HEK293 (cell line): ENCODE measurements at regions not wholly inside any gene's neighbourhood (a gene's known extent, or its start where the extent isn't known, plus 50 kb on each side); places are given as distances from the start of the nearest gene placed in this dataset.

Experiments used
- CTCF ChIA-PET: fragments of 350-600 bp; formaldehyde crosslinking; extraction: SDS; loops from one replicate; lab custom pipeline; 2021; ENCODE audit warnings: antibody characterized with exemption; lab: Yijun Ruan, JAX
- POLR2A ChIA-PET: fragments of 300-600 bp; formaldehyde crosslinking; extraction: SDS; loops from one replicate; lab custom pipeline; 2020; ENCODE audit warnings: antibody characterized with exemption, inconsistent platforms; lab: Yijun Ruan, JAX
- H3K27ac ChIP-seq: fragments of 200-500 bp; sonication (Bioruptor generic); 2 replicates; pipeline ENCODE4 v1.5.1; 2014; ENCODE audit warnings: low read depth, low read length, control low read depth, inconsistent platforms; ENCODE audit errors: extremely low read depth
- H3K36me3 ChIP-seq, 2 experiments: fragments of 200-500 bp in 1 of 2; sonication (Bioruptor generic) in 1 of 2; 1 replicate in 1 of 2; 2 replicates in 1 of 2; pipeline ENCODE4 v1.5.1; 2014 to 2017; ENCODE audit warnings: inconsistent platforms in 2 of 2, low read length in 2 of 2; ENCODE audit not compliant: control insufficient read depth in 2 of 2, insufficient read depth in 1 of 2
- H3K4me1 ChIP-seq: fragments of 200-500 bp; sonication (Bioruptor generic); 2 replicates; pipeline ENCODE4 v1.5.1; 2014; ENCODE audit warnings: mild to moderate bottlenecking, low read length, inconsistent platforms; ENCODE audit not compliant: control insufficient read depth, insufficient read depth
- H3K4me3 ChIP-seq: 2 replicates; pipeline ENCODE4 v1.5.1; 2011; ENCODE audit warnings: low read depth, mild to moderate bottlenecking, control low read depth, low read length, moderate library complexity
- H3K9me3 ChIP-seq: fragments of 200-500 bp; sonication (Bioruptor generic); 2 replicates; pipeline ENCODE4 v1.5.1; 2014; ENCODE audit warnings: low read depth, low read length, inconsistent platforms; ENCODE audit not compliant: control insufficient read depth, insufficient read depth
- FEZF1 ChIP-seq: fragments of 450-650 bp; formaldehyde crosslinking; IDR thresholded peaks from 2 replicates; pipeline ENCODE4 v1.5.1; 2016; ENCODE audit warnings: missing biosample characterization, missing genetic modification characterization
- GLIS1 ChIP-seq: fragments of 450-650 bp; formaldehyde crosslinking; IDR thresholded peaks from 2 replicates; pipeline ENCODE4 v1.5.1; 2016; ENCODE audit warnings: missing biosample characterization, missing genetic modification characterization
- HOXC10 ChIP-seq: sonication (generic); formaldehyde crosslinking; IDR thresholded peaks from 2 replicates; pipeline ENCODE4 v1.8.1; 2023; ENCODE audit warnings: mild to moderate bottlenecking, missing genetic modification reagents
- KLF10 ChIP-seq: fragments of 450-650 bp; IDR thresholded peaks from 2 replicates; pipeline ENCODE4 v1.5.1; 2018; ENCODE audit warnings: missing biosample characterization, mild to moderate bottlenecking, missing genetic modification characterization
- WT1 ChIP-seq: fragments of 450-650 bp; formaldehyde crosslinking; IDR thresholded peaks from 2 replicates; pipeline ENCODE4 v1.5.1; 2016; ENCODE audit warnings: missing biosample characterization, missing genetic modification characterization
- ZNF202 ChIP-seq: fragments of 450-650 bp; formaldehyde crosslinking; IDR thresholded peaks from 2 replicates; pipeline ENCODE4 v1.5.1; 2016; ENCODE audit warnings: missing biosample characterization, missing genetic modification characterization, borderline replicate concordance
- ZNF292 ChIP-seq: fragments of 450-650 bp; formaldehyde crosslinking; IDR thresholded peaks from 2 replicates; pipeline ENCODE4 v1.5.1; 2016; ENCODE audit warnings: low read depth, missing biosample characterization, missing genetic modification characterization, borderline replicate concordance
- ZNF354C ChIP-seq: fragments of 450-650 bp; formaldehyde crosslinking; IDR thresholded peaks from 2 replicates; pipeline ENCODE4 v1.5.1; 2016; ENCODE audit warnings: missing biosample characterization, missing genetic modification characterization, low read depth, borderline replicate concordance
- ZNF530 ChIP-seq: fragments of 450-650 bp; formaldehyde crosslinking; IDR thresholded peaks from 2 replicates; pipeline ENCODE4 v1.5.1; 2016; ENCODE audit warnings: low read depth, missing biosample characterization, missing genetic modification characterization
- ZNF670 ChIP-seq: fragments of 450-650 bp; formaldehyde crosslinking; IDR thresholded peaks from 2 replicates; pipeline ENCODE4 v1.5.1; 2016; ENCODE audit warnings: missing biosample characterization, missing genetic modification characterization, low read depth
- ZNF768 ChIP-seq: fragments of 450-650 bp; formaldehyde crosslinking; IDR thresholded peaks from 2 replicates; pipeline ENCODE4 v1.5.1; 2018; ENCODE audit warnings: missing biosample characterization, mild to moderate bottlenecking, missing genetic modification characterization
- ZNF785 ChIP-seq: fragments of 450-650 bp; formaldehyde crosslinking; IDR thresholded peaks from 2 replicates; pipeline ENCODE4 v1.5.1; 2016; ENCODE audit warnings: missing biosample characterization, missing genetic modification characterization
- TF ChIP-seq, protein P1 (sequence below): fragments of 450-650 bp; formaldehyde crosslinking; optimal IDR thresholded peaks from 2 replicates; pipeline ENCODE3; 2016; ENCODE audit warnings: missing biosample characterization, mild to moderate bottlenecking, missing genetic modification characterization
- TF ChIP-seq, protein P2 (sequence below): fragments of 450-650 bp; formaldehyde crosslinking; IDR thresholded peaks from 2 replicates; pipeline ENCODE4 v1.5.1; 2016; ENCODE audit warnings: missing biosample characterization, missing genetic modification characterization
- TF ChIP-seq, protein P3 (sequence below): fragments of 450-650 bp; formaldehyde crosslinking; conservative IDR thresholded peaks from 2 replicates; pipeline ENCODE4 v1.5.1; 2016; ENCODE audit warnings: low read depth, missing biosample characterization, missing genetic modification characterization
- TF ChIP-seq, protein P4 (sequence below): fragments of 450-650 bp; formaldehyde crosslinking; IDR thresholded peaks from 2 replicates; pipeline ENCODE4 v1.5.1; 2016; ENCODE audit warnings: missing biosample characterization, missing genetic modification characterization
- TF ChIP-seq, protein P5 (sequence below): IDR thresholded peaks from 2 replicates; pipeline ENCODE4 v1.6.1; 2011; ENCODE audit warnings: mild to moderate bottlenecking, low read depth, low read length, borderline replicate concordance
- TF ChIP-seq, protein P6 (sequence below): fragments of 450-650 bp; formaldehyde crosslinking; IDR thresholded peaks from 2 replicates; pipeline ENCODE4 v1.5.1; 2017; ENCODE audit warnings: missing biosample characterization, missing genetic modification characterization

DNA sequence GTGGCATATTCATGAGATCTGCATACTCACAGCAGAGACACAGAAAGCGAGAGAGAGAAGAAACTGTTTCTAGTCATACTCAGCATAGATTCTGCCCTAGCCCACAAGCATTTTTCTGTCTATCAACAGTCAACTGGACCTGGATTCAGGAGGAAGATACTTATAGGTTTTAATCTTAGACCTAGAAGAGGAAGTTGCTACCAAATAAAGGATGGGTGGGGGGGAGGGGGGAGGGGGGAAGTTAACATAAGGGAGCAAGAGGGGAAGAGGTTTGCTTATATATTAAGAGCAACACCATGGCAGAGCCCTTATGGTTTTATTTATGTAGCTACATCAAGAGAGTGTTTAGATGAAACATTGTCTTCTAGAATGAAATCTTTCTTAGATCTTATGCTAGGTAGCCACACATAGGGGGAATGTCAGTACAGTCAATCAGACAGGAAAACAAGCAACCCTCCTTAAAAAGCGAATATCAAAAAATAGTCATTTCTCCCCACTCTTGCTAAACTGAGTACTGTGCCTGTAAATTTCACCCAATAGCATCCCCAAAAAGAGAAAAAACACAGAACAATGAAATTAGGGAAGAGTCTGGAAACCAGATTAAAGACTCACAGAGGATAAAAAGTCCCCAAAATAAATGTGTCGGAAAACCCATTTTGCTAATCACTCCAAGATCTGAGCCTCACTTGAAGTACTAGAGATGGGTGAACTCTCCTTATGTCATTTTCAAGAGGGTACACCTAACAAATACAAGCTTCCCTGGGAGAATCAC, 192.7 kb upstream of the NR4A3 start:
- ChIA-PET CTCF (interaction anchor here (0.6 kb wide), 1 partner anchor 65 kb away, joined by 4 read pairs; no protein-coding TSS in a partner anchor), POLR2A (no interaction called here)
- Histone ChIP-seq H3K27ac (no peak overlapping the region), H3K36me3 (no peaks in the 10 kb centered on the region), H3K9me3 (no peaks in the 10 kb centered on the region), H3K4me3 (no peak overlapping the region), H3K4me1 (no peaks in the 10 kb centered on the region)
- TF ChIP-seq ZNF768 (tag by site-specific recombination) (no peak), ZNF670 (tag by site-specific recombination) (no peak), ZNF202 (no peak), ZNF354C (tag by site-specific recombination) (no peak), ZNF530 (no peak), ZNF785 (tag by site-specific recombination) (no peak), KLF10 (tag by site-specific recombination) (no peak), FEZF1 (tag by site-specific recombination) (no peak)
- TF ChIP-seq, protein P1, sequence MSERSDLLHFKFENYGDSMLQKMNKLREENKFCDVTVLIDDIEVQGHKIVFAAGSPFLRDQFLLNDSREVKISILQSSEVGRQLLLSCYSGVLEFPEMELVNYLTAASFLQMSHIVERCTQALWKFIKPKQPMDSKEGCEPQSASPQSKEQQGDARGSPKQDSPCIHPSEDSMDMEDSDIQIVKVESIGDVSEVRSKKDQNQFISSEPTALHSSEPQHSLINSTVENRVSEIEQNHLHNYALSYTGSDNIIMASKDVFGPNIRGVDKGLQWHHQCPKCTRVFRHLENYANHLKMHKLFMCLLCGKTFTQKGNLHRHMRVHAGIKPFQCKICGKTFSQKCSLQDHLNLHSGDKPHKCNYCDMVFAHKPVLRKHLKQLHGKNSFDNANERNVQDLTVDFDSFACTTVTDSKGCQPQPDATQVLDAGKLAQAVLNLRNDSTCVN (tag by site-specific recombination): no peak

DNA sequence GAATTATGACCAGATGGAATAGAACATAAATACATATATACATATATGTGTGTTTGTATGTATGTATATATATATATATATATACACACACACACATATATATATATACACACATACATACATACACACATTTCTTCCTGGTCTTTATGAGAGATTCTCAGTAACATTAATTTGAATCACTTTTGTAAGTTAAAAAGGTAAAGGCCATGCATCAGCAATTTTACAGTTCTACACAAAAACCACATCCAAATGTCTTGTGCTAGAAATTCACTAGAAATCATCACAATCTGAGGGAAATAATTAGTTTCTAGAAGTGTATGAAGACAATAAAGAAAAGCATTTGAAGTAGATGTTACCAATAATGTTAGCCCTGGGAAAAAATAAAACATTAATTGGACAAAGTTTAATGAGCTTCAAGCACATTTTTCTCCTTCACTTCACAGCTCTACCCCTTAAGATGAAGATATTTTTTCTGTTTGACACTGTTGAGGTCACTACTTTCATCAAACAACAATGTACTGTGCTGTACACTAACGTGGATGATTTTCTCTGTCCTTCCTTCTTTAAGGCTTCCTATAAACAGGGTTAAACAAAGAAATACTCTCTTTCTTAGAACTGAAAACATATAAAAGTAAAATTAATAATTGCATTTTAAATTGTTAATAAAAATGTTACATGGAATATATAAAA, 189.2 kb upstream of the NR4A3 start:
- ChIA-PET POLR2A (no interaction called here), CTCF (interaction anchor here (0.6 kb wide), 1 partner anchor 290 kb away, joined by 3 read pairs; no protein-coding TSS in a partner anchor)
- Histone ChIP-seq H3K36me3 (no peaks in the 10 kb centered on the region), H3K9me3 (no peaks in the 10 kb centered on the region), H3K27ac (no peak overlapping the region), H3K4me1 (no peaks in the 10 kb centered on the region), H3K4me3 (no peak overlapping the region)
- TF ChIP-seq, protein P2, sequence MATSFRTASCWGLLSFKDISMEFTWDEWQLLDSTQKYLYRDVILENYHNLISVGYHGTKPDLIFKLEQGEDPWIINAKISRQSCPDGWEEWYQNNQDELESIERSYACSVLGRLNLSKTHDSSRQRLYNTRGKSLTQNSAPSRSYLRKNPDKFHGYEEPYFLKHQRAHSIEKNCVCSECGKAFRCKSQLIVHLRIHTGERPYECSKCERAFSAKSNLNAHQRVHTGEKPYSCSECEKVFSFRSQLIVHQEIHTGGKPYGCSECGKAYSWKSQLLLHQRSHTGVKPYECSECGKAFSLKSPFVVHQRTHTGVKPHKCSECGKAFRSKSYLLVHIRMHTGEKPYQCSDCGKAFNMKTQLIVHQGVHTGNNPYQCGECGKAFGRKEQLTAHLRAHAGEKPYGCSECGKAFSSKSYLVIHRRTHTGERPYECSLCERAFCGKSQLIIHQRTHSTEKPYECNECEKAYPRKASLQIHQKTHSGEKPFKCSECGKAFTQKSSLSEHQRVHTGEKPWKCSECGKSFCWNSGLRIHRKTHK (tag by site-specific recombination): no peak
- TF ChIP-seq, protein P3, sequence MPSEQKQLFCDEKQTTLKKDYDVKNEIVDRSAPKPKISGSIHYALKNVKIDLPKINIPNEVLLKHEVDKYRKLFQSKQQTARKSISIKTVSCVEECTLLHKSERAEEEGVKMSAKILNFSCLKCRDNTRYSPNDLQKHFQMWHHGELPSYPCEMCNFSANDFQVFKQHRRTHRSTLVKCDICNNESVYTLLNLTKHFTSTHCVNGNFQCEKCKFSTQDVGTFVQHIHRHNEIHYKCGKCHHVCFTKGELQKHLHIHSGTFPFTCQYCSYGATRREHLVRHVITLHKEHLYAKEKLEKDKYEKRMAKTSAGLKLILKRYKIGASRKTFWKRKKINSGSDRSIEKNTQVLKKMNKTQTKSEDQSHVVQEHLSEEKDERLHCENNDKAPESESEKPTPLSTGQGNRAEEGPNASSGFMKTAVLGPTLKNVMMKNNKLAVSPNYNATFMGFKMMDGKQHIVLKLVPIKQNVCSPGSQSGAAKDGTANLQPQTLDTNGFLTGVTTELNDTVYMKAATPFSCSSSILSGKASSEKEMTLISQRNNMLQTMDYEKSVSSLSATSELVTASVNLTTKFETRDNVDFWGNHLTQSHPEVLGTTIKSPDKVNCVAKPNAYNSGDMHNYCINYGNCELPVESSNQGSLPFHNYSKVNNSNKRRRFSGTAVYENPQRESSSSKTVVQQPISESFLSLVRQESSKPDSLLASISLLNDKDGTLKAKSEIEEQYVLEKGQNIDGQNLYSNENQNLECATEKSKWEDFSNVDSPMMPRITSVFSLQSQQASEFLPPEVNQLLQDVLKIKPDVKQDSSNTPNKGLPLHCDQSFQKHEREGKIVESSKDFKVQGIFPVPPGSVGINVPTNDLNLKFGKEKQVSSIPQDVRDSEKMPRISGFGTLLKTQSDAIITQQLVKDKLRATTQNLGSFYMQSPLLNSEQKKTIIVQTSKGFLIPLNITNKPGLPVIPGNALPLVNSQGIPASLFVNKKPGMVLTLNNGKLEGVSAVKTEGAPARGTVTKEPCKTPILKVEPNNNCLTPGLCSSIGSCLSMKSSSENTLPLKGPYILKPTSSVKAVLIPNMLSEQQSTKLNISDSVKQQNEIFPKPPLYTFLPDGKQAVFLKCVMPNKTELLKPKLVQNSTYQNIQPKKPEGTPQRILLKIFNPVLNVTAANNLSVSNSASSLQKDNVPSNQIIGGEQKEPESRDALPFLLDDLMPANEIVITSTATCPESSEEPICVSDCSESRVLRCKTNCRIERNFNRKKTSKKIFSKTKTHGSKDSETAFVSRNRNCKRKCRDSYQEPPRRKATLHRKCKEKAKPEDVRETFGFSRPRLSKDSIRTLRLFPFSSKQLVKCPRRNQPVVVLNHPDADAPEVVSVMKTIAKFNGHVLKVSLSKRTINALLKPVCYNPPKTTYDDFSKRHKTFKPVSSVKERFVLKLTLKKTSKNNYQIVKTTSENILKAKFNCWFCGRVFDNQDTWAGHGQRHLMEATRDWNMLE (tag by site-specific recombination): no peak
- no peak for TF ChIP-seq ZNF292
- TF ChIP-seq, protein P4, sequence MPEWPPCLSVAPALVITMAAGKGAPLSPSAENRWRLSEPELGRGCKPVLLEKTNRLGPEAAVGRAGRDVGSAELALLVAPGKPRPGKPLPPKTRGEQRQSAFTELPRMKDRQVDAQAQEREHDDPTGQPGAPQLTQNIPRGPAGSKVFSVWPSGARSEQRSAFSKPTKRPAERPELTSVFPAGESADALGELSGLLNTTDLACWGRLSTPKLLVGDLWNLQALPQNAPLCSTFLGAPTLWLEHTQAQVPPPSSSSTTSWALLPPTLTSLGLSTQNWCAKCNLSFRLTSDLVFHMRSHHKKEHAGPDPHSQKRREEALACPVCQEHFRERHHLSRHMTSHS (tag by site-specific recombination): no peak
- TF ChIP-seq, protein P5, sequence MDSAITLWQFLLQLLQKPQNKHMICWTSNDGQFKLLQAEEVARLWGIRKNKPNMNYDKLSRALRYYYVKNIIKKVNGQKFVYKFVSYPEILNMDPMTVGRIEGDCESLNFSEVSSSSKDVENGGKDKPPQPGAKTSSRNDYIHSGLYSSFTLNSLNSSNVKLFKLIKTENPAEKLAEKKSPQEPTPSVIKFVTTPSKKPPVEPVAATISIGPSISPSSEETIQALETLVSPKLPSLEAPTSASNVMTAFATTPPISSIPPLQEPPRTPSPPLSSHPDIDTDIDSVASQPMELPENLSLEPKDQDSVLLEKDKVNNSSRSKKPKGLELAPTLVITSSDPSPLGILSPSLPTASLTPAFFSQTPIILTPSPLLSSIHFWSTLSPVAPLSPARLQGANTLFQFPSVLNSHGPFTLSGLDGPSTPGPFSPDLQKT: no peak
- TF ChIP-seq ZNF354C (tag by site-specific recombination): no peak
- no peak for TF ChIP-seq GLIS1 (tag by site-specific recombination)
- TF ChIP-seq, protein P6, sequence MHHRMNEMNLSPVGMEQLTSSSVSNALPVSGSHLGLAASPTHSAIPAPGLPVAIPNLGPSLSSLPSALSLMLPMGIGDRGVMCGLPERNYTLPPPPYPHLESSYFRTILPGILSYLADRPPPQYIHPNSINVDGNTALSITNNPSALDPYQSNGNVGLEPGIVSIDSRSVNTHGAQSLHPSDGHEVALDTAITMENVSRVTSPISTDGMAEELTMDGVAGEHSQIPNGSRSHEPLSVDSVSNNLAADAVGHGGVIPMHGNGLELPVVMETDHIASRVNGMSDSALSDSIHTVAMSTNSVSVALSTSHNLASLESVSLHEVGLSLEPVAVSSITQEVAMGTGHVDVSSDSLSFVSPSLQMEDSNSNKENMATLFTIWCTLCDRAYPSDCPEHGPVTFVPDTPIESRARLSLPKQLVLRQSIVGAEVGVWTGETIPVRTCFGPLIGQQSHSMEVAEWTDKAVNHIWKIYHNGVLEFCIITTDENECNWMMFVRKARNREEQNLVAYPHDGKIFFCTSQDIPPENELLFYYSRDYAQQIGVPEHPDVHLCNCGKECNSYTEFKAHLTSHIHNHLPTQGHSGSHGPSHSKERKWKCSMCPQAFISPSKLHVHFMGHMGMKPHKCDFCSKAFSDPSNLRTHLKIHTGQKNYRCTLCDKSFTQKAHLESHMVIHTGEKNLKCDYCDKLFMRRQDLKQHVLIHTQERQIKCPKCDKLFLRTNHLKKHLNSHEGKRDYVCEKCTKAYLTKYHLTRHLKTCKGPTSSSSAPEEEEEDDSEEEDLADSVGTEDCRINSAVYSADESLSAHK (tag by site-specific recombination): no peak
- TF ChIP-seq HOXC10 (CRISPR knock-in tag): no peak
- TF ChIP-seq WT1 (tag by site-specific recombination): no peak
